OCI-LY1 (cell line): ENCODE measurements at regions not wholly inside any gene's neighbourhood (a gene's known extent, or its start where the extent isn't known, plus 50 kb on each side); places are given as distances from the start of the nearest gene placed in this dataset.

ENCODE experiments used
- H2AFZ ChIP-seq: fragments of 200-600 bp; sonication (generic), shearing (Covaris generic); 2 replicates; pipeline ENCODE4 v1.6.0; 2014; ENCODE audit warnings: antibody characterized with exemption, mild to moderate bottlenecking, low read length
- H3F3A ChIP-seq: fragments of 200-600 bp; sonication (generic), shearing (Covaris generic); 2 replicates; pipeline ENCODE4 v1.6.0; 2014; ENCODE audit warnings: mild to moderate bottlenecking, antibody characterized with exemption, low read length, moderate library complexity; ENCODE audit not compliant: insufficient read depth
- H3K27ac ChIP-seq: fragments of 200-600 bp; sonication (generic); 2 replicates; pipeline ENCODE4 v1.5.1; 2014; ENCODE audit warnings: low read length, mixed run types, mild to moderate bottlenecking, low read depth; ENCODE audit not compliant: poor library complexity, severe bottlenecking
- H3K27me3 ChIP-seq: fragments of 200-600 bp; sonication (generic); 2 replicates; pipeline ENCODE4 v1.6.0; 2014; ENCODE audit warnings: antibody characterized with exemption, mild to moderate bottlenecking, low read length, moderate library complexity; ENCODE audit not compliant: insufficient read depth
- H3K36me3 ChIP-seq: fragments of 200-600 bp; sonication (generic); 2 replicates; pipeline ENCODE4 v1.6.1; 2014; ENCODE audit warnings: mild to moderate bottlenecking, antibody characterized with exemption, low read length, moderate library complexity, mixed read lengths; ENCODE audit not compliant: insufficient read depth
- H3K4me1 ChIP-seq: fragments of 200-600 bp; sonication (generic); 2 replicates; pipeline ENCODE4 v1.5.1; 2014; ENCODE audit warnings: mild to moderate bottlenecking, low read length, moderate library complexity; ENCODE audit not compliant: insufficient read depth, severe bottlenecking
- H3K4me2 ChIP-seq: fragments of 200-600 bp; sonication (generic), shearing (Covaris generic); 2 replicates; pipeline ENCODE4 v1.6.1; 2014; ENCODE audit warnings: low read length
- H3K4me3 ChIP-seq: fragments of 200-600 bp; sonication (generic); 2 replicates; pipeline ENCODE4 v1.5.1; 2014; ENCODE audit warnings: low read length, low read depth, mild to moderate bottlenecking, mixed read lengths; ENCODE audit not compliant: poor library complexity, severe bottlenecking
- H3K79me2 ChIP-seq: fragments of 200-600 bp; shearing (Covaris generic); 2 replicates; pipeline ENCODE4 v1.6.1; 2016; ENCODE audit warnings: mixed run types, low read length, mixed read lengths; ENCODE audit not compliant: insufficient read depth
- H3K9ac ChIP-seq: fragments of 200-600 bp; sonication (generic), shearing (Covaris generic); 2 replicates; pipeline ENCODE4 v1.6.1; 2014; ENCODE audit warnings: mild to moderate bottlenecking, low read length, mixed read lengths
- H3K9me2 ChIP-seq: fragments of 200-600 bp; sonication (generic), shearing (Covaris generic); 2 replicates; pipeline ENCODE4 v1.6.1; 2014; ENCODE audit warnings: low read depth, mild to moderate bottlenecking, low read length, mixed read lengths
- H3K9me3 ChIP-seq: fragments of 200-600 bp; shearing (Covaris generic); 2 replicates; pipeline ENCODE4 v1.6.1; 2014; ENCODE audit warnings: low read length, mixed read lengths
- H4K20me1 ChIP-seq: fragments of 200-600 bp; sonication (generic), shearing (Covaris generic); 2 replicates; pipeline ENCODE4 v1.6.0; 2016; ENCODE audit warnings: mild to moderate bottlenecking, low read length; ENCODE audit not compliant: insufficient read depth
- EZH2 ChIP-seq: fragments of 200-600 bp; sonication (generic), shearing (Covaris generic); IDR thresholded peaks from 2 replicates; pipeline ENCODE4 v1.8.0; 2017; ENCODE audit warnings: borderline replicate concordance, mixed run types, mild to moderate bottlenecking, antibody characterized with exemption, low read length, moderate library complexity, mixed read lengths
- TF ChIP-seq, protein P1 (sequence below): fragments of 200-600 bp; sonication (generic), shearing (Covaris generic); IDR thresholded peaks from 2 replicates; pipeline ENCODE4 v1.5.1; 2017; ENCODE audit warnings: mild to moderate bottlenecking, antibody characterized with exemption, low read length, moderate library complexity, mixed read lengths

DNA sequence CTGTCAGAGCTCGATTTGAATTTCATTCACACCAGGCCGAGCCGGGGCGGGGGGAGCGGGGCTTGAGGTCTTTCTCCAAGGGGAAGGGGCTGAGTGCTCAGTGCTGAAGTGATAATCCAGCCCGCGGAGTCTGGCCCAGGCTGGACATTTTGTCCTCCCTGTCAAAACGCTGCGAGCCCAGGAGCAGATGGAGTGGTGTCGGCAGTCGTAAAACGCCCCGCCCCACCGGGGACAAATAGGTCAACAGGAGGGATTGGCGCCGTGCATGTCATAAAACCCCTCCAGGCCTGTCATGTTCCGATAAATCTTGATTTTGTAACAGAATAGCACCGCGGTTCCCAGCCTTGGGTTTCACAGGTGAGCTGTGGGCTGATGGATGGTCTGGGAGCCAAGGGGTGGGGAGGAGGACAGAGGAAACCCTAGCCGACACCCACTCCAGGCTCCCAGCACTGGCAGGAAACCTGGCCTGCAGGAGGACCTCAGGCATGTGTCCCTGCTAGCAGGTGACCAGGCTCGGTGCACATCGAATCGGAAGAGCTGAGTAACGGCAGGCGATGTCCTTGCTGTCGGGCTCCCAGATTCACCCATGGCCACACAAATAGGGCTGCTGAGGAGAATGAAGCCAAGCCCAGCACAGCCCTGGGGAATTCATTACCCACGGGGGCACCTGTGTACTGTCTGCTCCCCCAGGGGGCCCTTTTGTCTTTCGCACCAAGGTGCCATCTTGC is 341.4 kb downstream of the FOXL1 start:
- Histone ChIP-seq H3K79me2 (no peaks in the 10 kb centered on the region), H3K9ac (no peak overlapping the region), H3K4me1 (no peaks in the 10 kb centered on the region), H4K20me1 (no peaks in the 10 kb centered on the region), H3F3A (no peaks in the 10 kb centered on the region), H3K4me3 (no peak overlapping the region), H3K27me3 (no peaks in the 10 kb centered on the region; the same call in 1 of the 2 replicates), H3K27ac (no peak overlapping the region), H3K9me3 (no peaks in the 10 kb centered on the region), H3K36me3 (no peaks in the 10 kb centered on the region), H3K9me2 (no peaks in the 10 kb centered on the region), H2AFZ (no peak overlapping the region), H3K4me2 (no peak overlapping the region)
- no peak for TF ChIP-seq EZH2
- TF ChIP-seq, protein P1, sequence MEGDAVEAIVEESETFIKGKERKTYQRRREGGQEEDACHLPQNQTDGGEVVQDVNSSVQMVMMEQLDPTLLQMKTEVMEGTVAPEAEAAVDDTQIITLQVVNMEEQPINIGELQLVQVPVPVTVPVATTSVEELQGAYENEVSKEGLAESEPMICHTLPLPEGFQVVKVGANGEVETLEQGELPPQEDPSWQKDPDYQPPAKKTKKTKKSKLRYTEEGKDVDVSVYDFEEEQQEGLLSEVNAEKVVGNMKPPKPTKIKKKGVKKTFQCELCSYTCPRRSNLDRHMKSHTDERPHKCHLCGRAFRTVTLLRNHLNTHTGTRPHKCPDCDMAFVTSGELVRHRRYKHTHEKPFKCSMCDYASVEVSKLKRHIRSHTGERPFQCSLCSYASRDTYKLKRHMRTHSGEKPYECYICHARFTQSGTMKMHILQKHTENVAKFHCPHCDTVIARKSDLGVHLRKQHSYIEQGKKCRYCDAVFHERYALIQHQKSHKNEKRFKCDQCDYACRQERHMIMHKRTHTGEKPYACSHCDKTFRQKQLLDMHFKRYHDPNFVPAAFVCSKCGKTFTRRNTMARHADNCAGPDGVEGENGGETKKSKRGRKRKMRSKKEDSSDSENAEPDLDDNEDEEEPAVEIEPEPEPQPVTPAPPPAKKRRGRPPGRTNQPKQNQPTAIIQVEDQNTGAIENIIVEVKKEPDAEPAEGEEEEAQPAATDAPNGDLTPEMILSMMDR, result no peak

DNA sequence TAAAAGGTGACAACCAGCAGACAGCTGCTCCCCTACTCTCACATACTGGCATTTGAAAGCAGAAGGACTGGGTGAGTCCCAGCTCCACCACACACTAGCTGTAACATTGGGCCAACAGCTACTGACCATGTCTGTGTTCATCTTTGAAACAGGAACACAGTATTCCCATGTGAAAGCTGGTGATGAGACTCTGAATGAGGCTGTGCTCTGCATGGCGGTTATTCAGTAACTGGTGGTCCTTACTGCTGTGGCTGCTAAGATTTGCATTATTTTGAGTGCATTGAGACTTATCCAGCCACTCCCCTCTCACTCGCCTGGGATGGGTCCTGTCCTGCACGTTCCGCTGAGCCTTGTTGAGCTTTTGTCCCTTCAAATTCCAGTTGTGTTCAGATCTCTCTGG is 342.9 kb downstream of the FOXL1 start:
- Histone ChIP-seq H3K27me3 (no peaks in the 10 kb centered on the region; the same call in 1 of the 2 replicates), H3K4me1 (no peaks in the 10 kb centered on the region), H3K9me3 (no peaks in the 10 kb centered on the region), H3K4me3 (no peak overlapping the region), H3K9ac (no peak overlapping the region), H3K9me2 (no peaks in the 10 kb centered on the region), H3K27ac (no peak overlapping the region), H3K79me2 (no peaks in the 10 kb centered on the region), H3K36me3 (no peaks in the 10 kb centered on the region), H2AFZ (no peak overlapping the region), H3K4me2 (no peak overlapping the region), H4K20me1 (no peaks in the 10 kb centered on the region), H3F3A (no peaks in the 10 kb centered on the region)
- TF ChIP-seq, protein P1, result no peak
- TF ChIP-seq EZH2, result no peak

DNA sequence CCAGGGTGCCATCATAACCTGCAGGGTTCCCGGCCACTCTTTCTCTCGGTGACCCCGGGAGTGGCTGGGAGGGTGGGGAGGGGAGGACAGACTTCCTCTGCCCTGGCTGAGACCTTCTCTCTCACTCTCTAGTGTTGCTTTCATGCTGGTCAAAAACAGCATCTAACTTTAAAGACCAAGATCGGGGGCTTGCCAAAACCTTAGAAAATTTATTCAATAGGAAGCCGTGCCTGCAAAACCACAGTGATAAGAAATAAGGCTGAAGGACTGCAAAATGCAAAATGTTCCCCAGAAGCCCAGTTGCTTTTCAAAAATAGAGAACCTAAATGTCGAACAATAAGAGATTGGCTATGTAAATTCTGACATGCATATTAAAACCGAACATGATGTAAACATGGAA is 344.0 kb downstream of the FOXL1 start:
- H3K9ac ChIP-seq, result no peak overlapping the region
- no peaks in the 10 kb centered on the region for H4K20me1 ChIP-seq
- peaks cover under 1% of the 10 kb centered on the region; the same call in 1 of the 2 replicates for H3K27me3 ChIP-seq
- no peaks in the 10 kb centered on the region for H3K4me1 ChIP-seq
- no peak overlapping the region for H3K27ac ChIP-seq
- TF ChIP-seq, protein P1, result no peak
- no peak overlapping the region for H2AFZ ChIP-seq
- no peaks in the 10 kb centered on the region for H3K79me2 ChIP-seq
- H3K4me3 ChIP-seq, result no peak overlapping the region
- H3F3A ChIP-seq, result no peaks in the 10 kb centered on the region
- no peak overlapping the region for H3K4me2 ChIP-seq
- no peaks in the 10 kb centered on the region for H3K36me3 ChIP-seq
- no peaks in the 10 kb centered on the region for H3K9me2 ChIP-seq
- H3K9me3 ChIP-seq, result no peaks in the 10 kb centered on the region
